ENCODE measurements at regions not wholly inside any gene's neighbourhood (a gene's known extent, or its start where the extent isn't known, plus 50 kb on each side); places are given as distances from the start of the nearest gene placed in this dataset.

DNA sequence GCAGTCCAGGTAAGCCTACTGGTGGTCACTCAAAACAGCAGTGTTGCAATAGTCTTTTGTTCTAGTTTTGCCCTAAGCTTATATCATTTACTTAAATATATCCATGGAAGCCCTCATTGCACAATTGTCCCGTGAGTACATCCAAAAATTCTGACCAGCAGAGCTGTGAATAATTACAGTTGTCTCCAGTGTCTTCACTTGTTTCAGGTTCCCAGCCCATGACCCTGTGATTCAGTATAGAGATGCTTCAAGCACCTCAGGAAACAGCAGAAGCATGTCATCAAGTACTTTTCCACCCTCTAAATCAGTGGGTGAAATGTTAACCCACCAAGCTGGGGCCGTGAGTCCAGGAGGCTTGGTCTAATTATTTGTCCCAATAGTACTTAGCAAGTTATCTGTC lies 214.9 kb upstream of the RPS6KA3 start:
- in situ Hi-C loops (cut with MboI; ENCODE audit: low sequenced_read_pairs, unreplicated experiment): no loop called here
- no peak for DNase-seq (ENCODE audit: low spot score)
- TF ChIP-seq, protein P1, sequence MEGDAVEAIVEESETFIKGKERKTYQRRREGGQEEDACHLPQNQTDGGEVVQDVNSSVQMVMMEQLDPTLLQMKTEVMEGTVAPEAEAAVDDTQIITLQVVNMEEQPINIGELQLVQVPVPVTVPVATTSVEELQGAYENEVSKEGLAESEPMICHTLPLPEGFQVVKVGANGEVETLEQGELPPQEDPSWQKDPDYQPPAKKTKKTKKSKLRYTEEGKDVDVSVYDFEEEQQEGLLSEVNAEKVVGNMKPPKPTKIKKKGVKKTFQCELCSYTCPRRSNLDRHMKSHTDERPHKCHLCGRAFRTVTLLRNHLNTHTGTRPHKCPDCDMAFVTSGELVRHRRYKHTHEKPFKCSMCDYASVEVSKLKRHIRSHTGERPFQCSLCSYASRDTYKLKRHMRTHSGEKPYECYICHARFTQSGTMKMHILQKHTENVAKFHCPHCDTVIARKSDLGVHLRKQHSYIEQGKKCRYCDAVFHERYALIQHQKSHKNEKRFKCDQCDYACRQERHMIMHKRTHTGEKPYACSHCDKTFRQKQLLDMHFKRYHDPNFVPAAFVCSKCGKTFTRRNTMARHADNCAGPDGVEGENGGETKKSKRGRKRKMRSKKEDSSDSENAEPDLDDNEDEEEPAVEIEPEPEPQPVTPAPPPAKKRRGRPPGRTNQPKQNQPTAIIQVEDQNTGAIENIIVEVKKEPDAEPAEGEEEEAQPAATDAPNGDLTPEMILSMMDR (IDR thresholded peaks at IDR 0.05; ENCODE audit: borderline replicate concordance, control extremely low read depth, extremely low read depth, insufficient read depth, missing control alignments): no peak

DNA sequence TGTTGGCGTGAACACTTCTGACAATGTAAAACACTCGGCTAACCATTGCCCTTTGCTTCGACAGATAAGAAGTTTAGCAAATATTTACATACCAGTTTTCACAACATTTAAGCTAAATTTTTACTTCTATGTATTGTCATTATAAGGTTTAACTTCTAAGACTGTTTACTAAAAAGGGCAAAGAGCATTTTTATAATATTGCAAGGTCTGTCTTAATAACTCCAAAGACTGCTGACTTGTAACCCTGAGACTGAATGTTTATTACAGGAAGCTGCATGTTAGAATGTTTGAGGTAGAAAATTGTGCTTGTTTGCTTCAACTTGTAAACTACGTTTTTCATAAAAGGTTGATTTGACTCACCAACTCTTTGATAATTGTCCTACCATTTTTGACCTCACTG lies 213.2 kb upstream of the RPS6KA3 start:
- TF ChIP-seq, protein P1 (IDR thresholded peaks at IDR 0.05; ENCODE audit: borderline replicate concordance, control extremely low read depth, extremely low read depth, insufficient read depth, missing control alignments): no peak
- no peak for DNase-seq (ENCODE audit: low spot score)
- in situ Hi-C loops (cut with MboI; ENCODE audit: low sequenced_read_pairs, unreplicated experiment): no loop called here

DNA sequence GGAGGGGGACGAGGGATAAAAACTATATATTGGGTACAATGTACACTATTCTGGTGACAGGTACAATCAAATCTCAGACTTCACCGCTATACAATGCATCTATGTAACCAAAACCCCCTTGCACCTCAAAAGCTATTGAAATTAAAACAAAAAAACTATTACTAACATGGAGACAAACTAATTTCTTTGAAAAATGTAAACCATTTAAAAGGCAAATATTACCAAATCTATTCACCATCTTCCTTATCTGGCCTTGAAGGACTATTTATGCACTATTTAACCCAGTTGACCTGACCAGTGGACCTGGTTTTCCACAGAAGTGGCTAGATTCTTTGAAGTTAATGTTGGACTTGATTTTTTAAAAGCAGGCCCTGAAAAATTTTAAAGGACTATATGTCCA lies 212.3 kb upstream of the RPS6KA3 start:
- in situ Hi-C loops (cut with MboI; ENCODE audit: low sequenced_read_pairs, unreplicated experiment): no loop called here
- TF ChIP-seq, protein P1 (IDR thresholded peaks at IDR 0.05; ENCODE audit: borderline replicate concordance, control extremely low read depth, extremely low read depth, insufficient read depth, missing control alignments): no peak
- no peak for DNase-seq (ENCODE audit: low spot score)

DNA sequence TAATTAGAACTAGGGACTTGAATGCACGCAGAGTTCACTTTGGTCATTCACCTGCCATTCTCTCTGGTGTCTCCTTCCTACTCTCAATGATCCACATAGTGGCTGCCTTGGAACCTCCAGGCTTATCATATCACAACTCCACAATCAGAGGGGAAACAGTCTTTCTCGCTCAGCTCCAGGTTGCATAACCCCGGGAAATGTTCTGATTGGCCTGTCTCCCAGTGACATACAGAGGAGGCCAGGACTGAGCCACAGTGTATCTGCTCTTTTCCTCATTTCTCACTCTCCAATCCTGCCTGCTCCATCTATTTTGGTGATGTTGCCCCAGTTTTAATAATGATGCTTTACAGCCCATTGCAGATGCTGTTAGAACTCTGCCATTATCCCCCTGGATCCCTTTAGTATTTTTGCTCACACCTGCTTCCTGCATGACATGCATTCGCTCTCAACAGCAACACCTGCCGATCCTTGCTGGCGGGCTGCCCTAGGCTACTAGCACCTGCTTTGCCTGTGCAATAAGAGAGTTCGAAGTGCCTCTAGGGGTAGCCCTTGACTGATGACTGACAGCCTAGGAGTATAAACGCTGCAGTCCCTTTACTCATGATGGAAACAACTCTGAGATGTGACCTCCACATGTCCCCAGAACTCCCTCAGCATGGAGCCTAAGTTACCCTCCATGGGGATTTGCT lies 211.3 kb upstream of the RPS6KA3 start:
- DNase-seq (ENCODE audit: low spot score): no peak
- in situ Hi-C loops (cut with MboI; ENCODE audit: low sequenced_read_pairs, unreplicated experiment): no loop called here
- TF ChIP-seq, protein P1 (IDR thresholded peaks at IDR 0.05; ENCODE audit: borderline replicate concordance, control extremely low read depth, extremely low read depth, insufficient read depth, missing control alignments): no peak

DNA sequence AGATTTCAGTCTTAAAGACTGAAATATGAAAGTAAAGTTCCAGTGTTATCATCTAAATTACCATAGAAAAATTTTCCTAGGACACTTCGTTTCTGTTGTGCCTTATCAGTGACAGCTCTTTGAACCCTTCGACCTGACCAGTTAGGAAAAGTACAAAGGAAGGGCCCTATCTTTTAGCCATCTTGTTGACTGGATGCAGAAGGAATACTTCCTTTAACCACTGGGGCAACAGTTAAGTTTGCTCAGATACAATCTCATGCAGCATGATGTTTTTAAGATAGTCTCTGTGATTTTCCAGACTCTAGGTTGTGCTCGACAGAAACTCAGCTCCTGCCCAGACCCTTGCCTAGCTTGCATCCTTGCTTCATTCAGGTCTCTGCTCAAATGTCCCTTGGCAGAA lies 210.5 kb upstream of the RPS6KA3 start:
- TF ChIP-seq, protein P1 (IDR thresholded peaks at IDR 0.05; ENCODE audit: borderline replicate concordance, control extremely low read depth, extremely low read depth, insufficient read depth, missing control alignments): no peak
- no peak for DNase-seq (ENCODE audit: low spot score)
- in situ Hi-C loops (cut with MboI; ENCODE audit: low sequenced_read_pairs, unreplicated experiment): no loop called here

DNA sequence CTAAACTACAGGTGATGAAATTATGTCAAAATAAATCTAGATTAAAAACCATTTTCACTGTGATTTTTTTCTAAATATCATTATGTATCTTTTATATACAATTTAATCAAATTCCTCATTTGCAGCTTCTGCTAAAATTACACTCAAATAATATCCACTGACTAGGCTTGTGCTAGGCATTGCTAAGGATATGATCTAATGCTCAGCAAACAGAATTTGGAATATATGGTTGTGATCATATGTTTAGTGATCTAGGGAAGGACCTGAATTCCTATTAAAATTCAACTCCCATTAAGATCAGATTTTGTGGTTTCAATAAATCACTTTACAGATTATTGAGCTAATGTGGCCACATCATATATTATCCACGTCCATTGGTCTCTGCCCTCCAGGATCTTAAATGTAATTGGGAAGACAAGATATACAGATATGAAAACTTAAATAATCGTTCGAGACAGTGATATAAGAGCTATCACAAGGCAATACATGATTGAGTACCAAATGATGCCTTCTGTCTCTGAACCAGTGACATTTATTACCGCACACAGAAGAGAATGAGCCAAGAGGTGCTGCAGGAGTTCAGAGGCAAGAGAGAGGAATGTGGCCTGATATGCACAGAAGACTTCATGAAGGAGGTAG lies 206.0 kb upstream of the RPS6KA3 start:
- DNase-seq (ENCODE audit: low spot score): no peak
- TF ChIP-seq, protein P1 (IDR thresholded peaks at IDR 0.05; ENCODE audit: borderline replicate concordance, control extremely low read depth, extremely low read depth, insufficient read depth, missing control alignments): no peak
- in situ Hi-C loops (cut with MboI; ENCODE audit: low sequenced_read_pairs, unreplicated experiment): no loop called here
